ENCODE measurements at regions not wholly inside any gene's neighbourhood (a gene's known extent, or its start where the extent isn't known, plus 50 kb on each side); places are given as distances from the start of the nearest gene placed in this dataset.
A peak's percentile ranks its signal among the peaks of the same experiment; 100 is the strongest.

DNA sequence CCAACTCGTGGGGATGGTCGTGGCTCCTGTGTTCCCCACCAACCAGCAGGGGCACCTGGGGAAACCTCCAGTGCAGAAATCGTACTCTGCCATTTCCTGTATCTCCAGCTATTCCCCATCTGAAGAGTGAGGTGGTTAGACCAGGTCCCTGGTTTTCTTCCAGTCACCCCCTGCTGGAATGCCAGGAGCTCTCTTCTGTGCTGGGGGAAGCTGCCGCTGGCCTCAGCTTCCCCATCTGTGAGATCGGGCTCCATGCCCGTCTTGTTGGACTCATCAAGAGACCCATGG lies 119.7 kb downstream of the INHBB start:
- TF ChIP-seq, protein P1, sequence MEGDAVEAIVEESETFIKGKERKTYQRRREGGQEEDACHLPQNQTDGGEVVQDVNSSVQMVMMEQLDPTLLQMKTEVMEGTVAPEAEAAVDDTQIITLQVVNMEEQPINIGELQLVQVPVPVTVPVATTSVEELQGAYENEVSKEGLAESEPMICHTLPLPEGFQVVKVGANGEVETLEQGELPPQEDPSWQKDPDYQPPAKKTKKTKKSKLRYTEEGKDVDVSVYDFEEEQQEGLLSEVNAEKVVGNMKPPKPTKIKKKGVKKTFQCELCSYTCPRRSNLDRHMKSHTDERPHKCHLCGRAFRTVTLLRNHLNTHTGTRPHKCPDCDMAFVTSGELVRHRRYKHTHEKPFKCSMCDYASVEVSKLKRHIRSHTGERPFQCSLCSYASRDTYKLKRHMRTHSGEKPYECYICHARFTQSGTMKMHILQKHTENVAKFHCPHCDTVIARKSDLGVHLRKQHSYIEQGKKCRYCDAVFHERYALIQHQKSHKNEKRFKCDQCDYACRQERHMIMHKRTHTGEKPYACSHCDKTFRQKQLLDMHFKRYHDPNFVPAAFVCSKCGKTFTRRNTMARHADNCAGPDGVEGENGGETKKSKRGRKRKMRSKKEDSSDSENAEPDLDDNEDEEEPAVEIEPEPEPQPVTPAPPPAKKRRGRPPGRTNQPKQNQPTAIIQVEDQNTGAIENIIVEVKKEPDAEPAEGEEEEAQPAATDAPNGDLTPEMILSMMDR (IDR thresholded peaks at IDR 0.05; ENCODE audit: low read depth, low read length) = no peak
- peaks cover 65% of the 10 kb centered on the region for H3K27me3 ChIP-seq
- H3K9me3 ChIP-seq (ENCODE audit: low read depth) = no peaks in the 10 kb centered on the region
- H3K36me3 ChIP-seq = no peaks in the 10 kb centered on the region
- peaks cover 3% of the 10 kb centered on the region for H3K4me1 ChIP-seq (ENCODE audit: low read depth)
- H3K27ac ChIP-seq = no peak overlapping the region
- no peak for DNase-seq (ENCODE audit: low read depth in 1 of 2, low spot score in 1 of 2)
- no peak overlapping the region for H3K4me3 ChIP-seq

DNA sequence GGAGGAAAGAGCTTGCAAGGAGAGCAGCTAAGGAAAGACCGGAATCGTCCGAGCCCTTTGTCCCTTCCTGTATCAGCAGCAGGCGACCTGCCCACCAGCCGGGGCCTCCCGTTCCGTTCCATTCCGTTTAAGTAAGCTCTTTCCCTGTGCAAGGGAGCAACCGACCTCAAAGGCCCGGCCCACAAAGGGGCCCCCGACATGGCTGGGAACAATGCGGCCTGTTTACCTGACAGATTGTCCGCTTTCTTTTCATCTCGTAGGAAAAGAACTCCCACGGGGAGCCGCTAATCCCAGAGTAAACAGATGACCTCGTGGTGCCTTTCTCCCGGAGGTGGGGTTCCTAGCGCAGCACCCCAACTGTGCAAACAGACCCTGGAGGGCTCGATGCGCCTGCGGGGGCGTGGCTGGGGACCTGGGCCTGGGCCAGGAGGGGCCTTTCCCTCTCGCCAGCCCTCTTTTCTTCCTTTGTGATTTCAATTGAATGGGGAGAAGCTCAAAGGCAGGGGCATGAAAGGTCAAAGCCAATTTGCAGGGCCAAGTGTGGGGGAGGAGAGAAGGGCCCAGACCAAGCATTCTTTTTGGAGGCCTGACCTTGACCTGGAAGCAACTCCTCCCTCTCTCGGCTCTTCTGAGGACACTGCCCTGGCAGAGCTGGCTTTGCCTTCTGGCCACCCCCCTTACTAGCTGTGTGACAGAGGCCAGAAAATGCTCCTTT lies 120.2 kb downstream of the INHBB start:
- TF ChIP-seq, protein P1 (IDR thresholded peaks at IDR 0.05; ENCODE audit: low read depth, low read length) = no peak
- no peak overlapping the region for H3K27ac ChIP-seq
- H3K9me3 ChIP-seq (ENCODE audit: low read depth) = no peaks in the 10 kb centered on the region
- peak in 1 of 2 donors; percentile 24 for DNase-seq (ENCODE audit: low read depth in 1 of 2, low spot score in 1 of 2)
- peaks cover 65% of the 10 kb centered on the region for H3K27me3 ChIP-seq
- peaks cover 3% of the 10 kb centered on the region for H3K4me1 ChIP-seq (ENCODE audit: low read depth)
- H3K4me3 ChIP-seq = no peak overlapping the region
- H3K36me3 ChIP-seq = no peaks in the 10 kb centered on the region

DNA sequence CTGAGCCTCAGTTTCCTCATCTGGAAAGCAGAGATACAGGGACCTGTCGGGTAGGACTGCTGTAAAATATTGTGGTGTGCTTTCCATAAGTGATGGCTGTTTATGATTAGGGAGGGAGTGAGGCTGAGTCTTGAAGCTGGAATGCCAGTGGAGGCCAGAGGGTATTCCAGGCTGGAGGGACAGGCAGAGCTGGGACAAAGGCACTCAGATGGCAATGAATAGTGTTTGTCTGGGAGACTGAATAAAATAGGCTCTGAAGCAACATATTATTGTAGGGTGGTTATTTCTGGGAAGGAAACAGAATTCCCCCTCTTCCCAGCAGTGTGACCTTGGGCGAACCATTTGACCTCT lies 120.7 kb downstream of the INHBB start:
- H3K9me3 ChIP-seq (ENCODE audit: low read depth) = no peaks in the 10 kb centered on the region
- TF ChIP-seq, protein P1 (IDR thresholded peaks at IDR 0.05; ENCODE audit: low read depth, low read length) = no peak
- H3K36me3 ChIP-seq = no peaks in the 10 kb centered on the region
- H3K27me3 ChIP-seq = peaks cover 63% of the 10 kb centered on the region
- H3K27ac ChIP-seq = no peak overlapping the region
- DNase-seq (ENCODE audit: low read depth in 1 of 2, low spot score in 1 of 2) = no peak
- peaks cover 3% of the 10 kb centered on the region for H3K4me1 ChIP-seq (ENCODE audit: low read depth)
- H3K4me3 ChIP-seq = no peak overlapping the region

DNA sequence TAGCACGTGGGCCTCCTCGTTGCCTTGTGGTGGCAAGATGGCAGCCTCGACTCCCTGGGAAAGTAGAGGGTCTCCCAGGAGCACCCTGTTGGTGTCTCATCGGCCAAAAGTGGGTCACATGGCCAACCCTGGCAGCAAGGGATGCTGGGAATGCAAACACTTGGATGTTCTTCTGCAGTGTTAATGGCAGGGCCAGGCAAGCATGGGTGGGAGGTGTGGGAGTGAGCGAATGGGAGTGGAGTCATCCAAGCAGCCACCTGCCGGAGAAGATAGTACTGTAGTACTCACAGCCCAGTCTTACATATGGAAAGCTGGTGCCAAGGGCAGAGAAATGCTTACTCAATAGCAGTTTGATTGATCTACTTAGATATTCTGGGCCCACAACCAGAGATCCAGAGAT lies 122.2 kb downstream of the INHBB start:
- no peak overlapping the region for H3K27ac ChIP-seq
- H3K36me3 ChIP-seq = no peaks in the 10 kb centered on the region
- H3K4me1 ChIP-seq (ENCODE audit: low read depth) = peaks cover 3% of the 10 kb centered on the region
- peaks cover 58% of the 10 kb centered on the region for H3K27me3 ChIP-seq
- TF ChIP-seq, protein P1 (IDR thresholded peaks at IDR 0.05; ENCODE audit: low read depth, low read length) = no peak
- no peak overlapping the region for H3K4me3 ChIP-seq
- H3K9me3 ChIP-seq (ENCODE audit: low read depth) = no peaks in the 10 kb centered on the region
- no peak for DNase-seq (ENCODE audit: low read depth in 1 of 2, low spot score in 1 of 2)

DNA sequence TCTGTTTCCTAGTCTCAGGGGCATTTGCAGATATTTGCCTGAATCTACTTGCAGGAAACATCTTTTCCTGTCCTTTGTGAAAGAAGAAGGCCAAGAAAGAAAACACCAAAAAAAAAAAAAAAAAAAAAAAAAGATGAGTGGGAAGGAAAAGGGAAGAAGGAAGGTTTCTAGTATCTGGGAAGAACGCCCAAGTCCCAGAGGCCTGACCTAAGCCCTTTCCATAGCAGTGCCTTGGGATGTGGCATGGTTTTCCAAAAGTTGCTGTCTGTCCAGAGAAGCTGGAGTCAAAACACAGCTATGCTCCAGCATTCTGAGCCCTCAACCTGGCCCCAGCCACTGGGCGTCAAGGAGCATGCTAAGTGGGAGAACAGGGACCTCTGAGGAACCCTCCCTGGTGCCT lies 123.5 kb downstream of the INHBB start:
- DNase-seq (ENCODE audit: low read depth in 1 of 2, low spot score in 1 of 2) = peak in 1 of 2 donors; percentile 57
- Histone ChIP-seq H3K4me1 (ENCODE audit: low read depth) (peaks cover 3% of the 10 kb centered on the region), H3K36me3 (no peaks in the 10 kb centered on the region), H3K27ac (no peak overlapping the region), H3K4me3 (no peak overlapping the region), H3K9me3 (ENCODE audit: low read depth) (no peaks in the 10 kb centered on the region), H3K27me3 (peaks cover 45% of the 10 kb centered on the region)
- TF ChIP-seq, protein P1 (IDR thresholded peaks at IDR 0.05; ENCODE audit: low read depth, low read length) = no peak

Data from cardiac muscle cell (in vitro differentiated cells and primary cell).